HG03039 (cell line): ENCODE measurements at regions not wholly inside any gene's neighbourhood (a gene's known extent, or its start where the extent isn't known, plus 50 kb on each side); places are given as distances from the start of the nearest gene placed in this dataset.

ENCODE experiments used
- ATAC-seq: cut with Tn5 transposase; IDR thresholded peaks from one replicate; pipeline ENCODE4 v1.9.1; 2021; ENCODE audit warnings: mild to moderate bottlenecking, moderate library complexity; ENCODE audit not compliant: unreplicated experiment

DNA sequence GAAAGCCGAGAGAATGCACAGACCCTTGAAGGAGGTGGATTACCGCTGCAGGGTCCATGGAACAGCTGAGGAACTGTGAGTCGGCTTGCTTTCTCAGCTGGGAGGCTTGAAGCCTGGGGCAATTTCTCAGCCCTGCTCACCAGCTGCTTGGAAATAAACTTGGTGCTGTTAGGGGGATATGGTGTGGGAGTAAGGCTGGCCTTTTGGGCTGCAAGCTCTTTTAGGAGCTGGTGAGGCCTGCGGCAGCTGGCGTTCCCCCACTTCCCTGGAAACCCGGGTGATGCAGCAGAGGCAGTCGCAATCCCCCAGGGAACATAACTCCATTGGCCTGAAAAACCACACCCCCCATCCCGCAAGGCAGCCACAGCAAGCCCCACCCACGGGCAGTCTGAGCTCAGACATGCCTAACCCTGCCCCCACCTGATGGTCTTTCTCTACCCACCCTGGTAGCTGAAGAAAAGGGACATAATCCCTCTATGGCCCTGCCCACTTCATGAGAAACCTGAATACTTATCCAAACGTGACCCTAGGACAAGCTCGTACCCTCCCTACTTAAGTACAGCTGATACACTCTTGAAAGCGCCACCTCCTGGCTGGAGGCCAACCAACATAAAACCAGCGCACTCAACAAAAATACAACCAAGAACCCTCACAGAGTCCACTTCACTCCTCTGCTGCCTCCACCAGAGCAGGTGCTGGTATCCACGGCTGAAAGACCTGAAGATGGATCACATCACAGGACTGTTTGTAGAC lies 1995.8 kb downstream of the NCAM2 start:
- no peak for ATAC-seq

DNA sequence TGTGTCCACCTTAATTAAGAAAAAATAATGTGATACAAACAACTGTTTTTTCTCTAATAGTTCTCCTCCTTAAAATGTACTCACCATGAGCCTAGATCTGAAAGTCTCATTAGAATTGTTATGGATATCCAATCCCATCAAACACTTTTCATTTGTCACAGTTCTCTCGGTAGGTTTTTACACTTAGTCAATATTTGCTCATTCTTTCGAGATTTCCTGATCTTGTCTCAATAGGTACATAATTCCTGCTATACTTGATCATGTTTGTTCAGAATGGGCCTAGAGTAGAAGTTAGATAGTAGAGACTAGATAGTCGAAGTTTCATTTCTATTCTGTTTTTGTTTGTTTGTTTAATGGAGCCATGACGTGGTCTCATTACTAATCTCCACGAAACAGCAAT lies 2005.7 kb downstream of the NCAM2 start:
- no peak for ATAC-seq

- ATAC-seq, result no peak
Measured at GRCh38 chr21:23008601-23009202, 2010.5 kb downstream of the NCAM2 start.

GRCh38 chr21:23009360-23009759 lies 2011.2 kb downstream of the NCAM2 start:
- ATAC-seq, result no peak

- ATAC-seq, result no peak
Measured at GRCh38 chr21:23014021-23014420, 2015.8 kb downstream of the NCAM2 start.

GRCh38 chr21:23016617-23017016 lies 2018.4 kb downstream of the NCAM2 start:
- no peak for ATAC-seq

- no peak for ATAC-seq
Measured at GRCh38 chr21:23017989-23018388, 2019.8 kb downstream of the NCAM2 start.

DNA sequence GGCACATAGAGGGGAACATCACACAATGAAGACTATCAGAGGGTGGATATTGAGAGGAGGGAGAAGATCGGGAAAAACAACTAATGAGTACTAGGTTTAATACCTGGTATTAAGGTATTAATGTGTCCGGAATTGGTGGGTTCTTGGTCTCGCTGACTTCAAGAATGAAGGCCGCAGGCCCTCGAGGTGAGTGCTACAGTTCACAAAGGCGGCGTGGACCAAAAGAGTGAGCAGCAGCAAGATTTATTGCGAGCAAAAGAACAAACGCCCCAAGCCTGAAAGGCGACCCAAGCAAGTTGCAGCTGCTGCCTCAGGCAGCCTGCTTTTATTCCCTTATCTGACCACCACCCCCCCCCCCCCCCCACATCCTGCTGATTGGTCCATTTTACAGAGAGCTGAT lies 2022.8 kb downstream of the NCAM2 start:
- ATAC-seq, result no peak

DNA sequence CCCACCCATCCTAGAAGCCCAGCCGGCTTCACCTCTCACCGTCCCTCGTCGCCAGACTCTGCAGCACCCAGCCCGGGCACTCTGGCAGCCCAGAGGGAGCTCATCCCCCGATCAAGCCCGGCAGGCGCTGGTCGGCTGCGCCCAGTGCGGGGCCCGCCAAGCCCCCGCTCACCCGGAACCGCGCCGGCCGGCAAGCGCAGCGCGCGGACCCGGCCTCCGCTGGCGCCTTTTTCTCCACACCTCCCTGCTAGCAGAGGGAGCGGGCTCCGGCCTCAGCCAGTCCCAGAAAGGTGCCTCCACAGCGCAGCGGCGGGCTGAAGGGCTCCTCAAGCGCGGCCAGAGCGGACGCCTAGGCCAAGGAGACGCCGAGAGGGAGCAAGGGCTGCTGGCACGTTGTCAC lies 2023.3 kb downstream of the NCAM2 start:
- ATAC-seq, result no peak

DNA sequence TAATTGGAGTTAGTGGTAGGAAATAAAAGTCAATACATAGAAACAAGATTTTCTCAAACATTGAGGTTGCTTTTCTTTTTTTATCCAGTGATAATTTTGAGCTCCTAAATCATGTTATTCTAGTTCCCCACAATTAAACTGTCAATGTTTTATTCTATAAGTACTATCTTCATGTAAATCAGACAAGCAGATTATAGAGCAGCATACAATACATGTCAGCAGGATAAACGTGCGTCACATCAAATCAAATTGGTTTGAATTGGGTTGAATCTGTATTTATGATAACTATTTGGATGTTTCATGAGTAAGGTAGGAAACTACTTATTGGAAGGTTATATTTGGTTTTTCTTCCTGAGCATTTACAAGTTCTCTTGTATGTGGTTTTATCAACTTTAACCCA lies 2028.7 kb downstream of the NCAM2 start:
- no peak for ATAC-seq

DNA sequence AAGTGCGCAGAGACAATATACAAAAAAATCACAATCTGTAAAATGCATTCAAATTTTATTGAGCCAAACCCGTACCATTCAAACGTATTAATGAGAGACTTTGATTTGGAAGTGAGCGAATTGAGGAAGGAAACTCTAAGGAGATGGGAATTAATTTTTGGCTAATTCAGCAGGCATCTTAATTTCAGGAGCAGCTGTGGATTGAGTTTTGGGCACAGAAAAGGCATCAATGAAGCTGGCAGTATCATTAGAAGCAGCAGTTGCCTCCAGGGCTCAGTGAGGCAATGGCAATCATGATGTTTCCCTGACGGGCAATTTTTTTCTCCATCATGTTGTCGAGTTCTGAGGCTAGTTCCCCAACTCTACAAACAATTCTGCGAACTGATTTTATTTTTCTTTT lies 2041.6 kb downstream of the NCAM2 start:
- ATAC-seq, result no peak

- no peak for ATAC-seq
Measured at GRCh38 chr21:23045955-23046354, 2047.7 kb downstream of the NCAM2 start.

GRCh38 chr21:23067672-23068071 lies 2069.5 kb downstream of the NCAM2 start:
- ATAC-seq, result no peak

GRCh38 chr21:23083242-23083641 lies 2085.0 kb downstream of the NCAM2 start:
- no peak for ATAC-seq

DNA sequence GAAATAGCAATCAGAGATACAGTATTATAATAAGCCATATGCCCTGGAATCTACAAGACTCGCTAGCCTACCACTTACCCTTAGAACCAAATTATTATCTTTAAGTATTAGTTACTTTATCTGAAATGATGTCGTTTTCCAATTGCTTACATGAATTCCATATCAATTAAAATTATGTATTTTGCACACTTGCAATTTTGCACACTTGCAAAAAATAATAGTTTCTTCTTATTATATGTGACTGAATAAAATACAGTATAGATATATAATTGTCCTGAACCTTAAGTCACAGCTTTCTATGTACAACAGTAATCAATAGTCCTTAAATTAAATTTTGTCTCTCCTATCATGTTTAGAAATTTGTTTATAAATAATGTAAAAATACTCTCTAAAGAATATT lies 2095.1 kb downstream of the NCAM2 start:
- no peak for ATAC-seq

DNA sequence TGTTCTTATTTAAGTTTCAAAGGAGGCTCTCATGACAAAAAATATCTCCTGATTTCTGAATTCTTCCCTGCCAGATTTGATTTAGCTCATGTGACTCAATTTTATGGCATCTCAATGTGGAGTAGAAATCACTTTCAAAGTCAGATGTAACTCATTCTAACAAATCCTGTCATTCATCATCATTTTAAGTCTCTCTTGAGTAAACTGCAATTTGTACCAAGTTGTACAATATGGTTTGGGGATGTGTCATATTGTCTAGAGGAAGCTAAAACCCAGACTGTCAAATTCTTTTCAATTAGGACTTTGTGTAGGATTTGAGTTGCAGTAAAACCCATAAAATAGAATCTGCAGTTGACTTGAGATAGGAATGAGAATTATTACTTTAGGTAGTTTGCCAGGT lies 2101.0 kb downstream of the NCAM2 start:
- ATAC-seq, result no peak

- ATAC-seq, result no peak
Measured at GRCh38 chr21:23101111-23101510, 2102.9 kb downstream of the NCAM2 start.

GRCh38 chr21:23108533-23108932 lies 2110.3 kb downstream of the NCAM2 start:
- no peak for ATAC-seq

GRCh38 chr21:23111070-23111600 lies 2112.9 kb downstream of the NCAM2 start:
- no peak for ATAC-seq

GRCh38 chr21:23119491-23119890 lies 2121.3 kb downstream of the NCAM2 start:
- no peak for ATAC-seq

DNA sequence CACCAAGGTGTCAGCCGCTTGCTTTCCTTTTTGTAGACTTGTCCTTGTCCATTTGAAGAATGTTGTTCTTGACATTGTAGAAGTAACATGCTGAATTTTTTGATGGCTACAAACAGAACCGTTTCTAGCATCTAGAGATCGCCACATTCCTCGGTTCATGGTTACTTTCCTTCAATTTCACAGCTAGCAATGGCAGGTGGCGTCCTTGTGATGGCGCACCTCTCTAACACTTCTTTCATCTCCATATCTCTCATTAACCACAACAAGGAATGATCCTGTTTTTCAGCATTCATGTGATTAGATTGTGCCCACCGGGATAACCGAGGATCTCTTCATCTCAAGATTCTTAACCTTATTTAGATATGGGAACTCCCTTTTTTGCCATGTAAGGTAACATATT lies 2129.8 kb downstream of the NCAM2 start:
- ATAC-seq, result no peak

DNA sequence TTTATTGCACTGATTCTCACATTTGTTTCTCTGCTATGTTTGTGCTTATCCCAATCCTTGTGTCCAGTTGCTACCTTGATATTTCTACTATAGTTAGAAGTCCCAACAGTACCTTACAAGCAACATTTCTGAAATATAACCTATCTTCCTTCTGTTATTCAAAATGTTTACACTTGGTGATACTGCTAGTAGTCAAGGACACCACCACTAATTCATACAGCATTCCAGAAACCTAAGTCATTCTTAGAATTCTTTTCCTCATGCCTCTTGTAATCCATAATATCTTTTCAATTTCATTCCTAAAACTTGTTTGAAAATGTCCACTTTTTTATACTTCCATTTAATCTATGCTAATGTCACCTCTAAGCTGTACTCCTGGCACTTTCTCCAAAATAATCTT lies 2132.1 kb downstream of the NCAM2 start:
- ATAC-seq, result no peak

DNA sequence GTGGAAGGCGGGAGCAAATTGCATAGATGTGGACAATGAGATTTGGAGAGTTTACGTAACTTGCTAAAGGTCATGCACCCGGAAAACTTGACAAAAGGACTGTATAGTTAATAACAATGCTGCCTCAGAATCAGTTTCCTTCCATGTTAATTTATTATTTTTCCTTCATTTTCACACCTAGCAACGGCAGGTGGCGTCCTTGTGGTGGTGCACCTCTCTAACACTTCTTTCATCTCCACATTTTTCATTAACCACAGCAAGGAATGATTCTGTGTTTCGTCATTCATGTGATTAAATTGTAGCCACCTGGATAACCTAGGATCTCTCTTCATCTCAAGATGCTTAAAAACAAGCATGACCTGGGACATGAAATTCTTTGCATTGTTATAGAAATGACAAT lies 2133.0 kb downstream of the NCAM2 start:
- no peak for ATAC-seq
